Sigmoid colon (tissue), 6 donors: ENCODE measurements at regions not wholly inside any gene's neighbourhood (a gene's known extent, or its start where the extent isn't known, plus 50 kb on each side); places are given as distances from the start of the nearest gene placed in this dataset.

Experiments
- DNase-seq: peaks from one replicate; pipeline ENCODE4 v3.0.0-alpha.2; 2019
- H3K27ac ChIP-seq, 4 donors: fragments of 200-600 bp; sonication (generic); one replicate each; pipeline ENCODE4 v1.5.1; 2016 to 2019; ENCODE audit warnings: mild to moderate bottlenecking in 1 of 4
- H3K27me3 ChIP-seq, 3 donors: fragments of 200-600 bp; sonication (generic); one replicate each; pipeline ENCODE4 v1.5.1; 2019; ENCODE audit warnings: mild to moderate bottlenecking in 1 of 3
- H3K36me3 ChIP-seq, 4 donors: fragments of 200-600 bp; sonication (generic); one replicate each; pipeline ENCODE4 v1.5.1; 2016 to 2019
- H3K4me1 ChIP-seq, 4 donors: fragments of 200-600 bp; sonication (generic); one replicate each; pipeline ENCODE4 v1.5.1; 2017 to 2019
- H3K4me3 ChIP-seq, 4 donors: fragments of 200-600 bp; sonication (generic); one replicate each; pipeline ENCODE4 v1.5.1; 2017 to 2019; ENCODE audit warnings: mild to moderate bottlenecking in 2 of 4, moderate library complexity in 1 of 4
- H3K9me3 ChIP-seq, 4 donors: fragments of 200-600 bp in 3 of 4; sonication (generic) in 3 of 4; one replicate each; pipeline versions ENCODE4 v1.5.1 to v1.6.1; 2013 to 2019
- CTCF ChIP-seq, 4 experiments: fragments of 450-650 bp in 3 of 4; fragments of 200-600 bp in 1 of 4; IDR thresholded peaks; one replicate each; pipeline ENCODE4 v1.5.1; 2016 to 2019; ENCODE audit warnings: antibody characterized with exemption in 4 of 4, mild to moderate bottlenecking in 3 of 4, moderate library complexity in 2 of 4
- EP300 ChIP-seq, 4 donors: sonication (generic); formaldehyde crosslinking; IDR thresholded peaks; one replicate each; pipeline ENCODE4 v1.6.1; 2017; ENCODE audit warnings: antibody characterized with exemption in 4 of 4
- POLR2A ChIP-seq, 2 donors: fragments of 450-650 bp; IDR thresholded peaks; one replicate each; pipeline ENCODE4 v1.6.1; 2016; ENCODE audit warnings: antibody characterized with exemption in 2 of 2, mild to moderate bottlenecking in 2 of 2, moderate library complexity in 2 of 2
- POLR2AphosphoS5 ChIP-seq, 4 donors: sonication (generic); formaldehyde crosslinking; IDR thresholded peaks; one replicate each; pipeline ENCODE4 v1.6.1; 2017; ENCODE audit warnings: antibody characterized with exemption in 4 of 4
- WGBS, 2 donors: extraction: QIAGEN DNeasy Blood & Tissue Kit; methylation state at CpG; one replicate each; pipeline ENCODE4 v1.1.7; 2013; 5-methylcytosine and 5-hydroxymethylcytosine counted together
- intact Hi-C: fragments of 100-400 bp; cut with DNase I; formaldehyde crosslinking; loops from one replicate; pipeline ENCODE4 v1.15.1; 2023
- donor health status: healthy with polysubstance abuse.
- donor health status: healthy.

GRCh38 chr14:42814817-42815216 lies 1208.1 kb downstream of the LRFN5 start:
- Histone ChIP-seq H3K27ac (no peak overlapping the region), H3K27me3 (no peaks in the 10 kb centered on the region), H3K4me1 (no peaks in the 10 kb centered on the region), H3K36me3 (no peaks in the 10 kb centered on the region), H3K9me3 (no peaks in the 10 kb centered on the region), H3K4me3 (no peak overlapping the region)
- intact Hi-C loops: no loop called here
- TF ChIP-seq EP300 (IDR thresholded peaks at IDR 0.05): no peak
- no peak for TF ChIP-seq POLR2A (IDR thresholded peaks at IDR 0.05)
- no peak for TF ChIP-seq POLR2AphosphoS5 (IDR thresholded peaks at IDR 0.05)
- no peak for TF ChIP-seq CTCF (IDR thresholded peaks at IDR 0.05)
- no peak for DNase-seq

- TF ChIP-seq POLR2A (IDR thresholded peaks at IDR 0.05): no peak
- TF ChIP-seq POLR2AphosphoS5 (IDR thresholded peaks at IDR 0.05): no peak
- H3K36me3 ChIP-seq: no peaks in the 10 kb centered on the region
Measured at GRCh38 chr14:42806909-42807315, 1200.2 kb downstream of the LRFN5 start.

GRCh38 chr14:42804141-42804540 lies 1197.5 kb downstream of the LRFN5 start:
- DNase-seq: no peak
- Histone ChIP-seq H3K27ac (no peak overlapping the region), H3K4me3 (no peak overlapping the region), H3K4me1 (peaks cover 0 to 21% (median 3%) of the 10 kb centered on the region in 4 donors), H3K9me3 (peaks cover 0 to 3% (median 0%) of the 10 kb centered on the region in 4 donors), H3K36me3 (no peaks in the 10 kb centered on the region), H3K27me3 (no peaks in the 10 kb centered on the region)
- 86 to 88% methylated on average over 4 of the region's 4 CpGs for WGBS, 2 donors
- intact Hi-C loops: no loop called here
- TF ChIP-seq EP300 (IDR thresholded peaks at IDR 0.05): no peak
- TF ChIP-seq POLR2AphosphoS5 (IDR thresholded peaks at IDR 0.05): no peak
- TF ChIP-seq POLR2A (IDR thresholded peaks at IDR 0.05): no peak
- no peak for TF ChIP-seq CTCF (IDR thresholded peaks at IDR 0.05)

More at GRCh38 chr14:42806909-42807315, 1200.2 kb downstream of the LRFN5 start:
- Histone ChIP-seq H3K9me3 (no peaks in the 10 kb centered on the region), H3K27ac (peak overlapping the region in 1 of 4 donors; percentile 13), H3K4me1 (peaks cover 0 to 21% (median 3%) of the 10 kb centered on the region in 4 donors), H3K27me3 (no peaks in the 10 kb centered on the region), H3K4me3 (no peak overlapping the region)
- WGBS, 2 donors: 35 to 55% methylated on average over 2 of the region's 2 CpGs
- intact Hi-C loops: no loop called here
- no peak for DNase-seq

- intact Hi-C loops: no loop called here
- Histone ChIP-seq H3K4me1 (peaks cover 0 to 18% (median 3%) of the 10 kb centered on the region in 4 donors), H3K27ac (no peak overlapping the region), H3K4me3 (no peak overlapping the region), H3K27me3 (no peaks in the 10 kb centered on the region), H3K9me3 (peaks cover 0 to 3% (median 0%) of the 10 kb centered on the region in 4 donors), H3K36me3 (no peaks in the 10 kb centered on the region)
- no peak for DNase-seq
- TF ChIP-seq POLR2AphosphoS5 (IDR thresholded peaks at IDR 0.05): no peak
- no peak for TF ChIP-seq CTCF (IDR thresholded peaks at IDR 0.05)
- TF ChIP-seq POLR2A (IDR thresholded peaks at IDR 0.05): no peak
- no peak for TF ChIP-seq EP300 (IDR thresholded peaks at IDR 0.05)
- WGBS, 2 donors: 93 to 96% methylated on average over 1 of the region's 1 CpG
Measured at GRCh38 chr14:42802346-42802745, 1195.7 kb downstream of the LRFN5 start.

GRCh38 chr14:42792166-42792565 lies 1185.5 kb downstream of the LRFN5 start:
- no peaks in the 10 kb centered on the region for H3K36me3 ChIP-seq

GRCh38 chr14:42782754-42783153 lies 1176.1 kb downstream of the LRFN5 start:
- H3K27me3 ChIP-seq: no peaks in the 10 kb centered on the region
- H3K36me3 ChIP-seq: no peaks in the 10 kb centered on the region
- intact Hi-C loops: no loop called here
- no peak overlapping the region for H3K4me3 ChIP-seq
- no peak for DNase-seq
- 67 to 83% methylated on average over 3 of the region's 3 CpGs for WGBS, 2 donors
- H3K9me3 ChIP-seq: peaks cover 0 to 13% (median 3%) of the 10 kb centered on the region in 4 donors
- H3K4me1 ChIP-seq: no peaks in the 10 kb centered on the region
- no peak overlapping the region for H3K27ac ChIP-seq
- TF ChIP-seq EP300 (IDR thresholded peaks at IDR 0.05) (no peak), POLR2A (IDR thresholded peaks at IDR 0.05) (no peak), POLR2AphosphoS5 (IDR thresholded peaks at IDR 0.05) (no peak), CTCF (IDR thresholded peaks at IDR 0.05) (no peak)

More at GRCh38 chr14:42792166-42792565, 1185.5 kb downstream of the LRFN5 start:
- no peak for TF ChIP-seq POLR2A (IDR thresholded peaks at IDR 0.05)
- no peak overlapping the region for H3K27ac ChIP-seq
- no peak for DNase-seq
- H3K27me3 ChIP-seq: no peaks in the 10 kb centered on the region
- no peaks in the 10 kb centered on the region for H3K4me1 ChIP-seq
- 71 to 75% methylated on average over 1 of the region's 1 CpG for WGBS, 2 donors
- H3K9me3 ChIP-seq: no peaks in the 10 kb centered on the region
- H3K4me3 ChIP-seq: no peak overlapping the region
- intact Hi-C loops: no loop called here
